Omental fat pad (tissue), 3 donors: ENCODE measurements at regions not wholly inside any gene's neighbourhood (a gene's known extent, or its start where the extent isn't known, plus 50 kb on each side); places are given as distances from the start of the nearest gene placed in this dataset.

Experiments
- ATAC-seq: fragments of 150-250 bp; one replicate; pipeline ENCODE4 v1.9.1; 2016; ENCODE audit warnings: mild to moderate bottlenecking, moderate library complexity; ENCODE audit not compliant: low FRiP score
- DNase-seq: peaks from one replicate; pipeline ENCODE4 v3.0.0-alpha.2; 2019; ENCODE audit warnings: low spot score
- TF ChIP-seq, protein P1 (sequence below), 3 donors: fragments of 450-650 bp; IDR thresholded peaks; one replicate each; pipeline ENCODE4 v1.5.1; 2016 to 2017; ENCODE audit warnings: antibody characterized with exemption in 3 of 3, mild to moderate bottlenecking in 3 of 3, moderate library complexity in 2 of 3

- no peak for DNase-seq
Measured at GRCh38 chr3:73813291-73813690, 188.6 kb upstream of the PDZRN3 start.

DNA sequence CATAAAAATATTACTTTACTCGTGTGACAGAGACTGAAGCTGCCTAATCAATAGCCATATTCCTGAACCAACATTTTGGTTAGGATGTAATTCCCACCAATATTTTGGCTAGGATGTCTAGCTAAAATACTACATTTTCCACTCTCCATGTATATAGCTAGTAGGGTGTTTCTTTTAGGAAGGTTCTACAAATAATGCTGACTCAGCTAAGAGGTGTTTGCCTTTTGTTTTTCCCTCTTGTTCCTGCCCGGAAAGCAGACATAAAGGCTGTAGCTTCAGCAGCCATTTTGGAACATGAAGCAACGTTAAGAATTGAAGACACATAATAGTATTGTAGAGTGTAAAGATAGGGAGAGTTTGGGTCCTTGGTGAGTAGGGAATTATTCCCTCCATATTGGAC is 187.3 kb upstream of the PDZRN3 start:
- TF ChIP-seq, protein P1, sequence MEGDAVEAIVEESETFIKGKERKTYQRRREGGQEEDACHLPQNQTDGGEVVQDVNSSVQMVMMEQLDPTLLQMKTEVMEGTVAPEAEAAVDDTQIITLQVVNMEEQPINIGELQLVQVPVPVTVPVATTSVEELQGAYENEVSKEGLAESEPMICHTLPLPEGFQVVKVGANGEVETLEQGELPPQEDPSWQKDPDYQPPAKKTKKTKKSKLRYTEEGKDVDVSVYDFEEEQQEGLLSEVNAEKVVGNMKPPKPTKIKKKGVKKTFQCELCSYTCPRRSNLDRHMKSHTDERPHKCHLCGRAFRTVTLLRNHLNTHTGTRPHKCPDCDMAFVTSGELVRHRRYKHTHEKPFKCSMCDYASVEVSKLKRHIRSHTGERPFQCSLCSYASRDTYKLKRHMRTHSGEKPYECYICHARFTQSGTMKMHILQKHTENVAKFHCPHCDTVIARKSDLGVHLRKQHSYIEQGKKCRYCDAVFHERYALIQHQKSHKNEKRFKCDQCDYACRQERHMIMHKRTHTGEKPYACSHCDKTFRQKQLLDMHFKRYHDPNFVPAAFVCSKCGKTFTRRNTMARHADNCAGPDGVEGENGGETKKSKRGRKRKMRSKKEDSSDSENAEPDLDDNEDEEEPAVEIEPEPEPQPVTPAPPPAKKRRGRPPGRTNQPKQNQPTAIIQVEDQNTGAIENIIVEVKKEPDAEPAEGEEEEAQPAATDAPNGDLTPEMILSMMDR (IDR thresholded peaks at IDR 0.05): no peak
- ATAC-seq: no peak
- DNase-seq: no peak

More at GRCh38 chr3:73813291-73813690, 188.6 kb upstream of the PDZRN3 start:
- no peak for ATAC-seq
- TF ChIP-seq, protein P1 (IDR thresholded peaks at IDR 0.05): no peak

GRCh38 chr3:73808862-73809509 is 184.2 kb upstream of the PDZRN3 start:
- TF ChIP-seq, protein P1 (IDR thresholded peaks at IDR 0.05): no peak
- DNase-seq (no peak), ATAC-seq (peak; percentile 74)

- ATAC-seq (peak; percentile 73), DNase-seq (no peak)
- TF ChIP-seq, protein P1 (IDR thresholded peaks at IDR 0.05): no peak
Measured at GRCh38 chr3:73805435-73805834, 180.7 kb upstream of the PDZRN3 start.

DNA sequence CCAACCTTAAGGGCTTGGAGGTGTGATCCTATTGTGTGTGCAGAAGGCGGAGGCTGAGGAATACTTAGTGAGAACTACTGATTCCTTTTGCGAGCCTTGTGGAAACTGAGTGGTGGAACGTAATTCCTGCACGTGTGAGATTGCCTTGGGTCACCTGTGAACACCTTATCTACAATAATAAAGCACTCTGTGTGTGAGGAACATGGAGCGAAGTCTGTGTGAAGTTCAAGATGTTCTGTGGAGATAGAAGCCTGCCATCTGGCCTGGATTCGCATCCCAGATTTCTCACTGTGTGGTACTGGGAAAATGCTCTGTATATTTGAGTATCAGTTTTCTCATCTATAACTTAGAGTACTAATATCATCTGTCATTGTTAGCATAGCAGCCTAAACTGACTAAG is 179.5 kb upstream of the PDZRN3 start:
- TF ChIP-seq, protein P1 (IDR thresholded peaks at IDR 0.05): no peak
- DNase-seq (no peak), ATAC-seq (no peak)

- no peak for DNase-seq
- ATAC-seq: no peak
- TF ChIP-seq, protein P1 (IDR thresholded peaks at IDR 0.05): no peak
Measured at GRCh38 chr3:73801444-73801843, 176.7 kb upstream of the PDZRN3 start.

DNA sequence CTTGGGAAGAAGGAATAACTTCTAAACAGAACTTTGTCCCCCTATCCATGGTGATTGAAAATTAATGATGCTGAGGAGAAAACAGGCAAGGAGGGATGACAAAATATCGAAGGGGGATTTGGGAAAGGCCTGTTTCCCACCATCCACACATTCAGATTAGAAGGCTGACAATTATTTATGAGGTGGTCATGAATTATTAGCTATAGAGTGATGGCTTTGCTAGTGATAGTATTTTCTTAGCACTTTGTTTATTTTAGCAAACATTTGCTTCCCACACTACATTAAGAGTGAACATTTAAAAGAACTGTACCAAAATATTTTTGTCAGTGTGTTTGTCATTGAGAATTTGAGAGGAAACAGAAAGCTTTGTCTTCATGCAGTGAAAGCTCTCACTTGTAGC is 172.6 kb upstream of the PDZRN3 start:
- ATAC-seq: no peak
- TF ChIP-seq, protein P1 (IDR thresholded peaks at IDR 0.05): no peak
- no peak for DNase-seq
